ENCODE measurements at regions not wholly inside any gene's neighbourhood (a gene's known extent, or its start where the extent isn't known, plus 50 kb on each side); places are given as distances from the start of the nearest gene placed in this dataset.

GRCh38 chr4:188915175-188915574 lies 775.9 kb downstream of the TRIML1 start:
- Histone ChIP-seq H3K4me3 (ENCODE audit: low read depth, low read length) (no peak overlapping the region), H3K27me3 (ENCODE audit: control insufficient read depth, insufficient read depth, low read length) (no peaks in the 10 kb centered on the region), H3K4me1 (ENCODE audit: control insufficient read depth, insufficient read depth, low read length) (no peaks in the 10 kb centered on the region), H3K36me3 (ENCODE audit: control insufficient read depth, insufficient read depth, low read length) (no peaks in the 10 kb centered on the region), H3K9me3 (ENCODE audit: control insufficient read depth, insufficient read depth, low read length) (no peaks in the 10 kb centered on the region), H3K9ac (ENCODE audit: low read depth, low read length) (no peak overlapping the region)

GRCh38 chr4:188918787-188919186 lies 779.5 kb downstream of the TRIML1 start:
- H3K36me3 ChIP-seq (ENCODE audit: control insufficient read depth, insufficient read depth, low read length) = no peaks in the 10 kb centered on the region
- H3K9ac ChIP-seq (ENCODE audit: low read depth, low read length) = no peak overlapping the region
- H3K9me3 ChIP-seq (ENCODE audit: control insufficient read depth, insufficient read depth, low read length) = peaks cover 5% of the 10 kb centered on the region
- H3K27me3 ChIP-seq (ENCODE audit: control insufficient read depth, insufficient read depth, low read length) = no peaks in the 10 kb centered on the region
- H3K4me3 ChIP-seq (ENCODE audit: low read depth, low read length) = no peak overlapping the region
- no peaks in the 10 kb centered on the region for H3K4me1 ChIP-seq (ENCODE audit: control insufficient read depth, insufficient read depth, low read length)

- Histone ChIP-seq H3K4me1 (ENCODE audit: control insufficient read depth, insufficient read depth, low read length) (no peaks in the 10 kb centered on the region), H3K9me3 (ENCODE audit: control insufficient read depth, insufficient read depth, low read length) (peaks cover 6% of the 10 kb centered on the region), H3K4me3 (ENCODE audit: low read depth, low read length) (no peak overlapping the region), H3K36me3 (ENCODE audit: control insufficient read depth, insufficient read depth, low read length) (no peaks in the 10 kb centered on the region), H3K9ac (ENCODE audit: low read depth, low read length) (no peak overlapping the region), H3K27me3 (ENCODE audit: control insufficient read depth, insufficient read depth, low read length) (no peaks in the 10 kb centered on the region)
Observed at GRCh38 chr4:188930822-188931221, 791.6 kb downstream of the TRIML1 start.

GRCh38 chr4:188934320-188934962 lies 795.2 kb downstream of the TRIML1 start:
- no peaks in the 10 kb centered on the region for H3K27me3 ChIP-seq (ENCODE audit: control insufficient read depth, insufficient read depth, low read length)
- no peak overlapping the region for H3K9ac ChIP-seq (ENCODE audit: low read depth, low read length)
- H3K9me3 ChIP-seq (ENCODE audit: control insufficient read depth, insufficient read depth, low read length) = peaks cover 6% of the 10 kb centered on the region
- no peaks in the 10 kb centered on the region for H3K4me1 ChIP-seq (ENCODE audit: control insufficient read depth, insufficient read depth, low read length)
- H3K36me3 ChIP-seq (ENCODE audit: control insufficient read depth, insufficient read depth, low read length) = no peaks in the 10 kb centered on the region
- H3K4me3 ChIP-seq (ENCODE audit: low read depth, low read length) = no peak overlapping the region

GRCh38 chr4:188941524-188942119 lies 802.4 kb downstream of the TRIML1 start:
- no peaks in the 10 kb centered on the region for H3K27me3 ChIP-seq (ENCODE audit: control insufficient read depth, insufficient read depth, low read length)
- no peak overlapping the region for H3K4me3 ChIP-seq (ENCODE audit: low read depth, low read length)
- H3K9me3 ChIP-seq (ENCODE audit: control insufficient read depth, insufficient read depth, low read length) = no peaks in the 10 kb centered on the region
- no peaks in the 10 kb centered on the region for H3K36me3 ChIP-seq (ENCODE audit: control insufficient read depth, insufficient read depth, low read length)
- H3K4me1 ChIP-seq (ENCODE audit: control insufficient read depth, insufficient read depth, low read length) = no peaks in the 10 kb centered on the region
- H3K9ac ChIP-seq (ENCODE audit: low read depth, low read length) = no peak overlapping the region

GRCh38 chr4:188942606-188943005 lies 803.4 kb downstream of the TRIML1 start:
- H3K4me1 ChIP-seq (ENCODE audit: control insufficient read depth, insufficient read depth, low read length) = no peaks in the 10 kb centered on the region
- no peak overlapping the region for H3K4me3 ChIP-seq (ENCODE audit: low read depth, low read length)
- no peaks in the 10 kb centered on the region for H3K27me3 ChIP-seq (ENCODE audit: control insufficient read depth, insufficient read depth, low read length)
- H3K36me3 ChIP-seq (ENCODE audit: control insufficient read depth, insufficient read depth, low read length) = no peaks in the 10 kb centered on the region
- H3K9ac ChIP-seq (ENCODE audit: low read depth, low read length) = no peak overlapping the region
- H3K9me3 ChIP-seq (ENCODE audit: control insufficient read depth, insufficient read depth, low read length) = no peaks in the 10 kb centered on the region

- no peaks in the 10 kb centered on the region for H3K9me3 ChIP-seq (ENCODE audit: control insufficient read depth, insufficient read depth, low read length)
- no peaks in the 10 kb centered on the region for H3K27me3 ChIP-seq (ENCODE audit: control insufficient read depth, insufficient read depth, low read length)
- H3K4me3 ChIP-seq (ENCODE audit: low read depth, low read length) = no peak overlapping the region
- peaks cover 6% of the 10 kb centered on the region for H3K4me1 ChIP-seq (ENCODE audit: control insufficient read depth, insufficient read depth, low read length)
- no peak overlapping the region for H3K9ac ChIP-seq (ENCODE audit: low read depth, low read length)
- H3K36me3 ChIP-seq (ENCODE audit: control insufficient read depth, insufficient read depth, low read length) = no peaks in the 10 kb centered on the region
Observed at GRCh38 chr4:188949596-188949995, 810.4 kb downstream of the TRIML1 start.

- Histone ChIP-seq H3K9me3 (ENCODE audit: control insufficient read depth, insufficient read depth, low read length) (no peaks in the 10 kb centered on the region), H3K9ac (ENCODE audit: low read depth, low read length) (no peak overlapping the region), H3K36me3 (ENCODE audit: control insufficient read depth, insufficient read depth, low read length) (no peaks in the 10 kb centered on the region), H3K4me1 (ENCODE audit: control insufficient read depth, insufficient read depth, low read length) (peaks cover under 1% of the 10 kb centered on the region), H3K27me3 (ENCODE audit: control insufficient read depth, insufficient read depth, low read length) (no peaks in the 10 kb centered on the region), H3K4me3 (ENCODE audit: low read depth, low read length) (no peak overlapping the region)
Observed at GRCh38 chr4:188955066-188955465, 815.8 kb downstream of the TRIML1 start.

GRCh38 chr4:188956566-188956965 lies 817.3 kb downstream of the TRIML1 start:
- H3K4me1 ChIP-seq (ENCODE audit: control insufficient read depth, insufficient read depth, low read length) = no peaks in the 10 kb centered on the region
- no peaks in the 10 kb centered on the region for H3K27me3 ChIP-seq (ENCODE audit: control insufficient read depth, insufficient read depth, low read length)
- no peak overlapping the region for H3K9ac ChIP-seq (ENCODE audit: low read depth, low read length)
- H3K9me3 ChIP-seq (ENCODE audit: control insufficient read depth, insufficient read depth, low read length) = no peaks in the 10 kb centered on the region
- H3K36me3 ChIP-seq (ENCODE audit: control insufficient read depth, insufficient read depth, low read length) = no peaks in the 10 kb centered on the region
- no peak overlapping the region for H3K4me3 ChIP-seq (ENCODE audit: low read depth, low read length)

GRCh38 chr4:188958346-188958745 lies 819.1 kb downstream of the TRIML1 start:
- Histone ChIP-seq H3K9ac (ENCODE audit: low read depth, low read length) (no peak overlapping the region), H3K36me3 (ENCODE audit: control insufficient read depth, insufficient read depth, low read length) (no peaks in the 10 kb centered on the region), H3K4me1 (ENCODE audit: control insufficient read depth, insufficient read depth, low read length) (no peaks in the 10 kb centered on the region), H3K9me3 (ENCODE audit: control insufficient read depth, insufficient read depth, low read length) (no peaks in the 10 kb centered on the region), H3K4me3 (ENCODE audit: low read depth, low read length) (no peak overlapping the region), H3K27me3 (ENCODE audit: control insufficient read depth, insufficient read depth, low read length) (no peaks in the 10 kb centered on the region)

GRCh38 chr4:188959424-188959823 lies 820.2 kb downstream of the TRIML1 start:
- H3K27me3 ChIP-seq (ENCODE audit: control insufficient read depth, insufficient read depth, low read length) = no peaks in the 10 kb centered on the region
- no peak overlapping the region for H3K4me3 ChIP-seq (ENCODE audit: low read depth, low read length)
- H3K9me3 ChIP-seq (ENCODE audit: control insufficient read depth, insufficient read depth, low read length) = no peaks in the 10 kb centered on the region
- H3K9ac ChIP-seq (ENCODE audit: low read depth, low read length) = no peak overlapping the region
- H3K4me1 ChIP-seq (ENCODE audit: control insufficient read depth, insufficient read depth, low read length) = no peaks in the 10 kb centered on the region
- H3K36me3 ChIP-seq (ENCODE audit: control insufficient read depth, insufficient read depth, low read length) = no peaks in the 10 kb centered on the region

GRCh38 chr4:188960411-188961093 lies 821.3 kb downstream of the TRIML1 start:
- Histone ChIP-seq H3K4me3 (ENCODE audit: low read depth, low read length) (no peak overlapping the region), H3K27me3 (ENCODE audit: control insufficient read depth, insufficient read depth, low read length) (no peaks in the 10 kb centered on the region), H3K9me3 (ENCODE audit: control insufficient read depth, insufficient read depth, low read length) (no peaks in the 10 kb centered on the region), H3K4me1 (ENCODE audit: control insufficient read depth, insufficient read depth, low read length) (no peaks in the 10 kb centered on the region), H3K9ac (ENCODE audit: low read depth, low read length) (no peak overlapping the region), H3K36me3 (ENCODE audit: control insufficient read depth, insufficient read depth, low read length) (no peaks in the 10 kb centered on the region)

Measured in iPS-15b (cell line).